Stimulated activated CD8-positive, alpha-beta memory T cell treated with anti-CD3 and anti-CD28 coated beads, Interleukin-7, amount 100 ng/mL, for 24 hours (primary cell): ENCODE measurements at regions not wholly inside any gene's neighbourhood (a gene's known extent, or its start where the extent isn't known, plus 50 kb on each side); places are given as distances from the start of the nearest gene placed in this dataset.
A peak's percentile ranks its signal among the peaks of the same experiment; 100 is the strongest.

Experiments
- DNase-seq: peaks from one replicate; pipeline ENCODE4 v3.0.0-alpha.2; 2020; ENCODE audit warnings: low read depth

DNA sequence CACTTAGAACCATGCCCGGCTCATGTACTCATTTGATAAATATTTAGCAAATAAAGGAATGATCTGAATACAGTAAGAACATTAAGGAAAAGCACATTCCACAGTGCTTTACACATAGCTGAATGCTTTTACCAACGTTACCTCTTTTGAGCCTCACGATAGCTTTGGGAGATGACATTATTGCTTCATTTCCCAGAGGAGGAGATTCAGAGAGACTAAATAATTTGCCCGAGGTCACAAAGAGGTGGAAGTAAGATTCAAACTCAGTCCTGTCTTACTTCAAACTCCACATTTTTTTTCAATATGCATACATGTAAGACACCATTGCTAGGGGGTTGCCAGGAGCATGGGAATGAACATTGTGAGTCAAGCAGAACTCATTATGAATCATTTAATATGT is 538.5 kb downstream of the BCOR start:
- DNase-seq, result no peak

DNA sequence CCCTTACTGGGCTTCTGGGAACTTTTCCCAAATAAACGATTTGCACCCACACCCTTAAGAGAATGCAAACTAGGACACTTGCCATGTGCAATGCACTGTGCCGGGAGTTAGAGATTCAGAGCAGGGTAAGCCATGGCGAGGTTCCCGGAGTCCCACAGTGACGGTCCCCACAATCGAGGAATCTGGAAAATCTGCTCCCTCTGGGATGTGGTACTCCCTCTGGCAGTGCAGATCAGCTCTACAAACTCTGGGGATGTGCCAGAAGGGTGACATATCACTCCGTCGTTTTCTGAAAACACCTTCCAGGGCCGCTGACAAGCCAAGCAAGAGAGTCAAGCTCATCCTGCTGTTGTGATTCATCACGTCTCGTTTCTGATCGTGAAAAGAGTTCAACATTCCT is 537.5 kb downstream of the BCOR start:
- DNase-seq, result no peak

DNA sequence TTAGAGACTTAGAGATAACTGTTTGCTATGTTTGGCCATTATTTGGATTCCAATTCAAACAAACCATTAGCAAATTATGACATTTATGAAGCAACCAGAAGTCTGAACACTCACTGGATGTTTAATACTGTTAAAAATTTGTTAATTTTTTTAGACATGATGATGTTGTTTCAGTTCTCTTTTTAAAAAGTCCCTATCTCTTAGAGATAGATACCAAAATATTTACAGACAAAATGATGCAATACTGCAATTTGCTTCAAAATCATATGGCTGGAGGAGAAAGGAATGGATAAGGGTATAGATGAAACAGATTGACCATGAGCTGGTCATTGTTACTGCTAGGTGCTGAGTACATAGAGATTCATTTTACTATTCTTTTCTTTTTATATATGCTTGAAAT is 534.6 kb downstream of the BCOR start:
- no peak for DNase-seq

DNA sequence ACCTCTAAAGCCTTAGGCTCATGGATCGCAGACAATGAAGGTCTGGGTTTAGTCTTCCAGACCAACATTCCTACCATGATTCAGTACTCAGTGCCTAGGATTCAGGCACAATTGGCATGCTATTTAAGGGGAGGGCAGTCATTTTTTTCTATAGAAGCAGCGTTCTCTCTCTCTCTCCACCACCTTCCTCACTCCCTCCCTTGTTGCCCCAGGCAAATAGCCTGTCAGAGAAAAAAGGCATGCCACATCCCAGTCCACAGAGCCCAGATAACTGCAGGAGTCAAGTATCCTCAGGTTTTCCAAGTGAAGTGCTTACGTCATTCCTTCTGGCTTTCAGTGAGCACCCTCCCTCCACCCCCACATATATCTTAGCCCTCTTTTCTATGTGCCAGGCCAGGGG is 533.0 kb downstream of the BCOR start:
- DNase-seq, result no peak

DNA sequence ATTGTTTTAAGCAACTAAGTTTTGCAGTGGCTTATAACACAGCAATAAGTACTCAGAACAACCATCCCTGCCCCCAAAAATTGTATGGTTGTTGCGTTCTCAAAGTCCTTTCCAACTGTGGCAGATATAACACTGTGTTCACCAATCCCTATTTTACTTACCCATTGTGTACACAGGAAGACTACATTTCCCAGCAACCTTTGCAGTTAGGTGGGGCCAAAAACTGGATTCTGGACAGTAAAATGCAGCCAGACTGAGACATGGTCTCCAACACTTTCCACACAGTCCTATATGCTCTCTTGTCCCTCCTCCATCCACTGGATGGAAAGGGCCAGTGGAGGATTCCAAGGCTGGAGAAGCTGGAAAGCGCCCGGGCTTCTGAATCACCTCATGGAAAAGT is 523.6 kb downstream of the BCOR start:
- DNase-seq, result no peak

DNA sequence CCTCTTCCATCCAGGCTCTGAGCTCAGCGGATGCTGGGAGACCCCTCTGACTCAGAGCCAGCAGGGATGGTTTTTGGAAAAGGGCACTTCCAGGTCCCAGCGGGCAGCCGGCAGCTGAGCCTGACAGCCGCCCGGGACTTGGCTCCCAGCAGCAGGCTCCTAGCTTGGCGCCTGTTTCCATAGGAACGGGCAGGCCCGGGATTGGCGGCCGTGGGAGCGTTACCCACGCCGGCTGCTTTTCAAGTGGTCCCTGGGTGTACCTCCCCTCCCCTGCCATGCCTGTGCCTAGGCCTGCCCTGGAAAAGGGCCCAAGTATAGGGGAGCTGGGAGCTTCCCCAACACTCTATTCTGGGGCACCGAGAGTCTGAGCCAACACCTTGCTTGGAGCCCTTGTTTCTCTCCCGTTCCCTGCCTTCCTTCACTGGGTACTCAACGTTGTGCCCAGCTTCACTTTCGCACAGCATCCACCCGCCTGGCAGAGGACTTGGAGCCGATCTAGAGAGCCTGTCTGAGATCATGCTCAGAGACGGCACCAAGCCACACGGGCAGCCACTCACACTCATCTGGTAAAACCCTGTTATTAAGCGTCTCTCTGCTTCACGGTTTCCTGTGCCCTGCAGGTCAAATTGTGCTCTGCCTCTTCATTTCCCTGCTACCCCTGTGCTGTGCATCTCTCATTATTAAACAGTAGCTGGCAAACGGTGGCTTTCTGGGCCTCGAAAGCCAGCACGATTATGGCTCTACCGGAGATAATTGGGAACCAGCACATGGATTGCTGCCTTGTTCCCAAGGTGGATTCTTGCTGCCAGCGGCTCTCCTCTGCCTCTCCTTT is 521.5 kb downstream of the BCOR start:
- DNase-seq, result no peak

DNA sequence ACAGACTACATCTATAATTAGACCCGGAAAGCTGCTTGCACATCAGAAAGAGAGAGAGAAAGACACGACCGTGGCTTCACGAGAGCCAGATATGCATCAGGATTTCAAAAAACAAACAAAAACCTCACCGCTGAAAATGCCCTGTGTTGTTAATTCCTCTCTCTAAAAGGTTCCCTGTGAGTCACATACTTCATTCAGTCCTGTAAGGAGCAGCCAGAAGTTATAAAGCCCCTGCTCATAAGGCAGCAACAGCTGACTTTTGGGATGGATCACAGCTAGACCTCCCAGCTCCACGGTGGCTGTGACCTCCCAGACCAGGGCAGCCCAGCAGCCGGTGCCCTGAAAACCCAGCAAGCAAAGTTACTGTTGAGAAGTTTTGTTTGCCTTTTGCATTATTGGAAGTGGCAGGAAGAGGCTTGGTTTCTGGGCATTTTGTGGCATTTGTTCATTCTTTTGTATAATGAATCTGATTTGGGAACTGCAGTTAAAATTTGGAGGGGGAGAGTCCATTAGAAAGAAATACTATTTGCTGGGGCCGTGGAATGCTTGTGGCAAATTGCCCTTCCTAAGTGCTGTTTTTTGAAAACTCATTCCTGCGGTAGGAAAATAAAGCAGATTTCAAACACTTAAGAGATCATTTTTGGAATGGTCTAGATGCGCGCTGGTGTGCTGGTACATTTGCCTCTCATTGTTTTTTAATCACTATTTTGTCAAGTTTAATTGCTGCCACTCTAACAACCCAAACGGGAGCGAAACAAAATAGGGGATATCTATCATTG is 520.4 kb downstream of the BCOR start:
- DNase-seq, result no peak

DNA sequence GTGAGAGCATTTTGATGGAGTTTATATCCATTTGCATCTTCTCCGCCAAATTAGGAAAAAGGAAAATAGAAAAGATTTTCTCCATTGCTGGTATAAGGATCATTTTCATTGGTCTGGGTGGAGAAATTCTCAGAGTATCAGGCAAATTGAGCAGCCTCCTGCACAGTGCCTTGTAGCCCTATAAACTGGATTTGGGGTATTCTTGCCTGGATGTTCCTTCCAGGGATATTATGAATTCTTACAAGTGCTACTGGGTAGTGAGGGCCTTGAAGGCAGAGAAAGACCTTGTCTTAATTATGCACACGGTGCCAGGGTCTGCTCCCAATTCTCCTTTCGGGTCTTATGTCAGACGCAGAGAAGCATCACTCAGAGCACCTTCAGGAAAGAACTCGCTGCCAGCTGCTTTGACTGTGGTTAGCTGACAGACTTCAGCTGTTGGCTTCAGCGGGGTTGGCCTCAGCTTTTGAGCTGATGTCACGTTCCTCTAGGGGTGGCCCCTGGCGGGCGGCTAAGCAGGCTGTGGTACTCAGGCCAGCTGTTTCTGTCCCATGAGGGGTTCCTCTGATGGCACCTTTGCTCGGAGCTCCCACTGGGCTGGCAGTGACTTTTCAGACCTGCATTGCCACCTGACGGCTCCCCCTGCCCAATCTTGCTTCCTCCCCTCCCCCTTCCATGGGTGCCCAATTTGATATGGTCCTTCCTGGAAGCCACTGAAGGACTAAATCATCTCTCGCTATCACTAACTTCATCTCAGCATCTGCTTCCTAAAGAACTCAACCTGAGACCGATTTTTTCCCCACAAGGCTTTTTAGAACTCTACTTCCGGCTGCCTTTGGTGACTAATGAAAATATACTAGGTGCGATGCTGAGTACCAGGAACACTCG is 519.5 kb downstream of the BCOR start:
- DNase-seq, result peak; percentile 6

DNA sequence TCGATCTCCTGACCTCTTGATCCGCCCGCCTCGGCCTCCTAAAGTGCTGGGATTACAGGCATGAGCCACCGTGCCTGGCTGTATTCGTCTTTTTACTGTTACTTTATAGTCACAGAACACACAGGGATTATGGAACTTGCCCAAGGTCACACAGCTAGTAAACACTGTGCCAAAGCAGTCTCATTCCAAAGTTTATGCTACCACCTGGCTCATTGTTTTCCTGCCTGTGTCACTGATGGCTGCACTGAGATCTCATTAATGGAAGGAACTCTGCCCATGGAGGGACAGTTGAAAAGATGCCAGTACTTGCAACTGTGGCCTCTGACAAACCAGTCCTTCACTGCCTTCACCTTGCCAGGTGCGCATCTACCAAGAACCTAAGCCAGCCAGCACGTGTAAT is 517.7 kb downstream of the BCOR start:
- DNase-seq, result no peak

DNA sequence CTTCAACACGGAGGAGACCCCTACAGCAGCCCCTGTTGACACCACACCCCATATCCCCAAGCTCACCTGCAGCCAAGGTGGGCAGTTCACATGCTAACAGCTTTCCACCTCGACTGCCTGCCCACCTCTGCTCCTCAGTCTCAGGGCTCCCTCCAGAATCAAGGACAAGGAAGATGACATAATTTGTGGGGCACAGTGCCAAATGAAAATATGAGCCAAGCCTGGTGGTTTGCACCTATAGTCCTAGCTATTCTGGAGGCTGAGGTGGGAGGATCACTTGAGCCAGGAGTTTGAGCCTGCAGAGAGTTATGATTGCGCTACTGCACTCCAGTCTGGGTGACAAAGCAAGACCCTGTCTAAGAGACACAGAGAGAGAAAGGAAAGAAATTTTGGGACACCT is 516.3 kb downstream of the BCOR start:
- DNase-seq, result no peak

DNA sequence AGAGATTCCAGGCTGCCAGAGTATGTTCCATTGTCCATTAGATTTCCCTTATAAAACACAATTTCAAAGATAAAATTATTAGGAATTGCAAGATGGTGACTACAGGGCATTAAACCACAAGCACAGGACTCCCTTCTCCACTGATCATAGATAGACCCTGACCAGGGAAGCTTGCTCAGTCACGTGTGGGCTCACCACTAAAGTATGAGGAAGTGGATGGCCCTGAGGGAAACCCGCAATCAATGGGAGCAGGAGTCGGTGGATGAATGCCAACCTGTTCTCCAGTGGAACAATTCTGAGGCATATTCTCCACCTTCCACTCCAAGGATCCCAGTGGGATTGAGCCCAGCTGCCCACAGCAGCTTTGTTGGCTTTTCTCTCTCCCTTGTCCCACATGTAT is 515.7 kb downstream of the BCOR start:
- no peak for DNase-seq

DNA sequence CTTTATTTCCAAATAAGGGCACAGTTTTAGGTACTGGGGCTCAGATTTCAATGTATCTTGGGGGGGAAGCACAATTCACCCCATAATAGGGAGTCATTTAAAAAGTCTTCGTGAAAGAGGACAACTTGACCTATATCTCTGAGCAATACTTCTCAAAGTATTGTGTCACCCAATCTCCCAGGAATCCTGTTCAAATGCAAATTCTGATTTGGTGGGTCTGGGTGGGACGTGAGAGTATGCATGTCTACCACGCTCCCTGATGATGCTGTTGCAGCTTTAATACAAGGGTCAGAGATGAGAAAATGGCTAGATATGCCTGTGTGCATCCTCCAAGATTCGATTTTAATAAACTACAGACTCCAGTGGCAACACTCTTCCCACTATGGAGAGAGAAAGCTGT is 514.8 kb downstream of the BCOR start:
- DNase-seq, result no peak

DNA sequence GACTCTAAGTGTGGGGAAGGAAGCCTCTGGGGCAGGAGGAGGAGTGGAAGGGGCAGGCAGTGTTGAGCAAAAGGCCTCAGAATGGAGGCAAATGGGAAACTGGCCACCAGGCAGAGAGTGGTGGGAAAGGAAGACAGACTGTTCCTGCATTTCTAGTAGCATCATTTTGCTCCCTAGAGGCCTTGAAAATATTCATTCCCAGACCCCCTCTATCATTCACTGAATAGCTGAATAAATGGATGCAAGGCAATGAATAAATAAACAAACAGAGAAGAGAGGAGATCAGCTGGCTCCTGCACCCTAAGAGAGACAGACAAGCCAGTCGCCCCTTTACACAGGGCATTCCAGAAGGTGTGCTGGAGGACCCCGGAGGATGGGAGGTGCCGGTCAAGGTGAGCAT is 511.9 kb downstream of the BCOR start:
- DNase-seq, result no peak

DNA sequence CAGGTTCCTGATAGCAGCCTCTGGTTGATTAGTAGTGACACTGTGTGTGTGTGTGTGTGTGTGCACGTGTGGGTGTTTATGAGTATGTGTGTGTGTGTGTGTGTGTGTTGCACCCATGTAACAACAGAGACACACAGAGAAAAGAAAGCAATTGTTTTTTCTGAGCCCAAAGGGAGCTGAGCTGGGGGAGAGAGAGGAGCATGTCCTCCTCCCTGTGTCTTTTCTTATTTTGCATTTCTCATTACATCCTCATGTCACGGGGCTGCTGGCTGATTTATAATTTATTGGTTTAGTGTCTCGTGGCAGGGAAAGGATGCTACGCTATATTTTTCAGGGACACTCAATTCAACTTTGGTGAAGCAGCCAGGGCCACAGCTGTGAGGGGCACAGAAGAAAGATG is 511.4 kb downstream of the BCOR start:
- DNase-seq, result no peak

DNA sequence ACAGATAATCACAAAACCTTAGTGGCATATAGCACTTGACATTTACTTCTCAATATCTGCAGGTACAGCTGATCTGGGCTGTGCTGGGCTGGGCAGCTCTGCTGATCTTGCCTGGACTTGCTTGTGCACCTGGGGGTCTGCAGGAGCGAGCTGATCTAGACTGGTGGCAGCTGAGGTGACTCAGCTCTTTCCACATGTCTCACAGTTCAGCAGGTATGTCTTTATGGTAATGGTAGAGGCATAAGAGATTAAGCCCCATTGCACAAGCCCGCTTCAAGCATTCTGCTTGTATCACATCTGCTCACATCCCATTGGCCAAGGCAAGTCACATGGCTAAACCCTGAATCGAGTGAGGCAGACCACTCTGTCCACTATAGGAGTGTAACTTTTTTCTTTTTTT is 506.7 kb downstream of the BCOR start:
- DNase-seq, result no peak

DNA sequence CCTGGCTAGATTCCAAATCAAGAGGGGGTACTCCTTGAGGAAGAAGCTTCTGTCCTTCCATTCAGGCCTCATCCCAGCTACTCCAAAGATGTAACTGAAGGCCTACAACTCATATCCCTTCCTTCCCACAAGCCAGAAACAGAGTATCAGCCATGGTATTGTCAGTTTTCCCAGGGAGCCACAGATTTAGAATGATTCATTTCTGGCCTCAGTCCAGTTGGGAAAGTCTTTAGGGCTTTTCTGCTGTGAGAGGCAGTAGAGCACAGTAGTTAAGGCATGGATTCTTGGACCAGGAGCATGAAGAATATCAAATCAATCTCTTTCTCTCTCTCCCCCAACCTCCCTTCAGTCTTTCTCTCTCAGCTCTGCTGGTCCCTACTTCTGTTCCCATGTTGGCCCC is 505.0 kb downstream of the BCOR start:
- no peak for DNase-seq

DNA sequence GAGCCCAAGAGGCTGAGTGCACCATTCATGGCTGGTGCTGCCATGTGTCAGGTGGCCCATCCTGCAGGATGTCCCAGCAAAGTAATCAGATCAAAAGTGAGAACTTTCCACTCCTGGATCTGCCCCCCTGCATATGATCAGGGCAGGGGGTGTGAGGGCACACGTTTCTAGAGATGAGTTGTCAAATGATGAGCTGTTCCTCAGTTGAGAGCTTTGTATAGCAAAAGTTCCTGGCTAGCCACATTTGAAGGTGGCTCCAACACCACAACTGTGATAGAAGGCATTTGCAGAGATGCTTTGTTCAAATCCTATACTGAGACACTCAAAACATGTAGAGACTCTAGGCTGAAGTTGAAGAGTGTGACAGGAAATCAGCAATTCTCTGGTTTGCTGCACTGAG is 501.8 kb downstream of the BCOR start:
- no peak for DNase-seq

DNA sequence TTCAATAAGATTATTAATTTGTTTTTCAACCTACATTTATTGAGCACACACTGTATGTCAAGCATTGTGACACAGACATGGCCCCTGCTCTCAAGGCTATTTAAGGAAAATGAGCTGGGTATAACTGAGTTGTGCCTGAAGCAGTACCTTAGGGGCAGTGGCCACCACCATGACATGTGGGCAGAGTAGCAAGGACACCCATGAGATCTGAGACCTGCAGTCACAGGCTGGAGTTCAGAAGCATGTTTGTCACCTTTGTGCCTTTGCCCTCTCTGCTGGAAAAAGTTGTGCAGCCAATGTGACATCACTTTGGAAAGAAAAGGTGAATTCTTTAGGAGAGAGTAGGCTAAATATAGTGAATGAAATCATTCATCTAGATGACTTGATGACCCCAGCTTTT is 501.3 kb downstream of the BCOR start:
- no peak for DNase-seq

DNA sequence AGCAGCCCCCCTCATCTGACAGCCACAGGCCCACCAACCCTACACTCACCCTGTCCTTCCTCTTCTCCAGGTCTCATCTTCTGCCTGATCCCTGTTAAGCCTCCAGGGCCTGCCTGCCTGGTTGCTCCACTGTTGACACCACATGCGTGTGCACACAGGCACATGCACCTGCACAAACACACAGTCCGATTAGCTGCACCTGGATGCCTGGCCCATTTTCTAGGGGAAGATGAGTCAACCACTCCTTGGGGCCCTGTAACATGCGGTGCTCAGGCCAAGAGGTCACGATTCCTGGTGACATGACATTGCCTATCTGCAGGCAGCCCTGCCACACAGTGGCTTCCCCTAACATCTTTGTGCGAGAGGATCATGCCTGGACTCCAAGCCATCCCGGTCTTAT is 498.4 kb downstream of the BCOR start:
- no peak for DNase-seq

DNA sequence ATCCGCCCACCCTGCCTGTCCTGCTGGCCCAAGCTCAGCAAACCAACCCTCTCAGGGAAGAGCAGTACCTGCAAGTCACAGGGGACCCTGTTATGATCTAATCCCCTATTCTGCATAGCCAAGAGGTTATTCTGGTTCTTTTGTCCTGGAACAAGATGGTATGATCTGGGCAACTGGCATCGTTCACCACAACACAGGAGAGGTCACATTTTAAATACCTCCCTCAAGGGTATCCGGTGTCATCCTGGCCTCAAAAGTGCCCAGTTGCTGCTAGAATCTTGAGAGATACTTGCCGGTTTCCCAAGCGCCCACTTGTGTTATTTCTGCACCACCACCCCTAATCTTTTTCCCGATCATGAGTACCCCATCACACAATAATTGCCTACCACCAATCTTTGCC is 497.5 kb downstream of the BCOR start:
- no peak for DNase-seq

DNA sequence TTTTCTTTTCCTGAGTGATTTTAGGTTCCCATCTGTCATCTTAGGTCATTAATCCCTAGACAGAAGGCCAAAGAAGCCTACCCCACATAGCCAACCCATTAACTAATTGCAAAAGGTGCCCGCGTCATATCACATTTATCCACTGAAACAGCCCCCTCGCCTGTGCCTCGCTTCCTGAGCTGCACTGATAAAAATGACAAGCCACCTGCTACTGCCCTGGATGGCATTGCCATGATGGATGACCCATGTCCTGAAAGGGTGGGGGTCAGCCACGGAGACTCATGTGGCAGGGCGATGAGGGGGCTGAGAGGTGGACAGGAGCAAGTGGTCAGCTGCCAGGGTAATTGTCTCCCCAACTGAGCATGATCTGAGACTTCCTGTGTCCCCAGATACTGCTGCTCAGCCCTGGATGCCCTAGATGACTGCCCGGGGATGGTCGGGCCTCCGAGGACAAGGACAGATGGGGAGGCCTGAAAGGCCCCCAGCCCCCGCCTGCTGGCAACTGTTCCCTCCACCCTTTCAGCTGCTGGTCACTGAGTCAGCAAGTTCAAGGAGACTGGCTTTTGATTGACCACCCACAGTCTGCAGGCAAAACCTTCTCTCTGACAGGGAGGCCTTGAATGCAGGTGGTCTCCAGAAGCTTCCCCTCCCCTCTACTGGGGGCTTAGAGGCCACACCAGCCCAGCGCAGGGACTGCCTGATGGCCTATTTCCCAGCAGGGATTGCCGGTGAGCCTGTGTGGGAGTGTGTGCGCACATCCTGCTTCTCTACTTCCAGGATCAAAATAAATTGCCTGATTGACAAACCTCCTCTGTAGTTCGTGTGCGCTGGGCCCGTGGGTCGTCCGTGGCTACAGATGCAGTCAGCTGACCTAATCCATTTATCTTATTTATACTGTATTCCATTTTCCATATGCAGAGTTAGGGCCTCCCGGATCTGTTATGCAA is 496.3 kb downstream of the BCOR start:
- no peak for DNase-seq

DNA sequence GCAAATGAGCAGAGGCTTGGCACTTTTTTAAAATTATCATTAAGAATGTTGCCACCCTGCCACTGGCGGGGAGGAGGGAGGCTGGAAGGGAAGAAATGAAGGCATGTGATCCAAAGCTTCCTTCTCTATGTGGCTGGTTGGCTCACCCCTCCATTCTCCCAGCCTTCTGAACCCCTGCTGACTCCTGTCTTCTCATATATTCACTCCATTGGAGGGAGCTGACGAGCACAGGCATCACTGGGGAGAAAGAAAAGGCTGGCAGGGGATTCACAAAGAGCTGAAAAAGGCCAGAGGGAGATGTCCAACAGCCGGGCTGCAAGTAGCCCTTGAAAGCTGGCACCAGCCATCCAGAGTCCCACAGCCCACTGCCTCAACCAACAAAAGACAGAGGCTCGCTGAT is 495.6 kb downstream of the BCOR start:
- DNase-seq, result no peak
